HepG2 (cell line): ENCODE measurements at regions not wholly inside any gene's neighbourhood (a gene's known extent, or its start where the extent isn't known, plus 50 kb on each side); places are given as distances from the start of the nearest gene placed in this dataset.

Source experiments
- ATAC-seq: fragments of 200-7000 bp; cut with Tn5 transposase; 3 replicates; pipeline ENCODE4 v1.9.1; 2020; ENCODE audit warnings: mild to moderate bottlenecking, moderate library complexity
- BruUV-seq: library from RNA; stranded (reverse); fragments of 400-500 nt; replicated peaks from 2 replicates; lab custom pipeline; 2021; lab: Mats Ljungman, UMichigan
- CTCF ChIA-PET: fragments of 300-600 bp; formaldehyde crosslinking; extraction: SDS; loops from one replicate; lab custom pipeline; 2021; ENCODE audit warnings: low total read pairs, inconsistent platforms, low intra/inter-chr PET ratio; lab: Yijun Ruan, JAX
- POLR2A ChIA-PET: fragments of 350-600 bp; sonication (Branson Sonifier 250); formaldehyde crosslinking; loops from one replicate; lab custom pipeline; 2020; ENCODE audit warnings: antibody characterized with exemption, inconsistent platforms; lab: Yijun Ruan, JAX
- DNase-seq: peaks from one replicate; pipeline ENCODE4 v3.0.0-alpha.2; 2015; ENCODE audit warnings: low spot score
- FAIRE-seq: peaks from 3 replicates; lab custom pipeline; 2011; peaks lifted over from hg19 to GRCh38; lab: Jason Lieb, UNC
- H2AFZ ChIP-seq: one replicate; pipeline ENCODE4 v1.6.1; 2011; ENCODE audit warnings: low read length, inconsistent platforms
- H3K27ac ChIP-seq: fragments of 300-600 bp; 3 replicates; pipeline ENCODE4 v1.8.0; 2011; ENCODE audit warnings: mixed run types, mild to moderate bottlenecking, mixed read lengths, low read length, inconsistent platforms; ENCODE audit not compliant: insufficient read depth; ENCODE audit errors: extremely low read length
- H3K27me3 ChIP-seq, 2 experiments: fragments of 200-600 bp in 1 of 2; 2 replicates in 1 of 2; 3 replicates in 1 of 2; pipeline versions ENCODE4 v1.6.0 to v1.8.0; 2011; ENCODE audit warnings: low read length in 2 of 2, mild to moderate bottlenecking in 2 of 2, moderate library complexity in 2 of 2, inconsistent platforms in 1 of 2; ENCODE audit not compliant: insufficient read depth in 2 of 2, control insufficient read depth in 1 of 2
- H3K36me3 ChIP-seq, 2 experiments: fragments of 200-600 bp in 1 of 2; replicated peaks in 1 of 2; 2 replicates in 1 of 2; 3 replicates in 1 of 2; pipeline versions ENCODE4 v1.5.1 to v1.8.0; 2011; ENCODE audit warnings: low read length in 2 of 2, inconsistent platforms in 1 of 2; ENCODE audit not compliant: insufficient read depth in 2 of 2, control insufficient read depth in 1 of 2
- H3K4me1 ChIP-seq: 2 replicates; pipeline ENCODE4 v1.5.1; 2012; ENCODE audit warnings: low read length, inconsistent platforms; ENCODE audit not compliant: insufficient read depth
- H3K4me2 ChIP-seq: 2 replicates; pipeline ENCODE4 v1.6.0; 2011; ENCODE audit warnings: low read depth, low read length, inconsistent platforms
- H3K4me3 ChIP-seq, 3 experiments: fragments of 200-600 bp in 1 of 3; sonication (generic), shearing (Covaris generic) in 1 of 3; replicated peaks in 1 of 3; 2 replicates each; pipeline ENCODE4 v1.5.1; 2011 to 2016; ENCODE audit warnings: low read length in 3 of 3, inconsistent platforms in 2 of 3, low read depth in 2 of 3, mild to moderate bottlenecking in 2 of 3, control low read depth in 1 of 3, mixed read lengths in 1 of 3; ENCODE audit not compliant: insufficient read depth in 1 of 3
- H3K79me2 ChIP-seq: one replicate; pipeline ENCODE4 v1.6.1; 2011; ENCODE audit warnings: low read length, inconsistent platforms; ENCODE audit not compliant: insufficient read depth
- H3K9ac ChIP-seq: 2 replicates; pipeline ENCODE4 v1.6.0; 2011; ENCODE audit warnings: mild to moderate bottlenecking, low read depth, low read length, inconsistent platforms; ENCODE audit not compliant: insufficient read depth
- H3K9me3 ChIP-seq: 2 replicates; pipeline ENCODE4 v1.5.1; 2012; ENCODE audit warnings: mild to moderate bottlenecking, low read length
- H4K20me1 ChIP-seq: 2 replicates; pipeline ENCODE4 v1.6.0; 2011; ENCODE audit warnings: inconsistent platforms, mild to moderate bottlenecking, low read length, moderate library complexity; ENCODE audit not compliant: insufficient read depth
- AKAP8 ChIP-seq: sonication (generic); formaldehyde crosslinking; IDR thresholded peaks from 2 replicates; pipeline ENCODE4 v1.5.1; 2020; ENCODE audit warnings: mild to moderate bottlenecking, missing genetic modification reagents
- ATF4 ChIP-seq, 2 experiments: fragments of 450-650 bp in 1 of 2; sonication (generic) in 1 of 2; formaldehyde crosslinking; IDR thresholded peaks; 2 replicates each; pipeline versions ENCODE4 v1.5.0 to v1.8.0; 2020 to 2022; ENCODE audit warnings: mild to moderate bottlenecking in 1 of 2, missing genetic modification reagents in 1 of 2
- CCAR2 ChIP-seq: fragments of 200-400 bp; formaldehyde crosslinking; optimal IDR thresholded peaks from 2 replicates; pipeline ENCODE3; 2018; ENCODE audit warnings: low read depth, mild to moderate bottlenecking, low read length, moderate library complexity
- CEBPB ChIP-seq: IDR thresholded peaks from 2 replicates; pipeline ENCODE4 v1.6.1; 2011; ENCODE audit warnings: low read depth, low read length, improper control_type of control experiment, borderline replicate concordance
- CHCHD3 ChIP-seq: sonication (generic); formaldehyde crosslinking; IDR thresholded peaks from 2 replicates; pipeline ENCODE4 v1.8.0; 2022; ENCODE audit warnings: mild to moderate bottlenecking, missing genetic modification reagents, moderate library complexity
- FOXA3 ChIP-seq: IDR thresholded peaks from 2 replicates; pipeline ENCODE4 v1.6.1; 2016; ENCODE audit warnings: missing genetic modification reagents, missing compliant biosample characterization
- FOXP1 ChIP-seq, 2 experiments: fragments of 450-650 bp in 1 of 2; IDR thresholded peaks; 2 replicates each; pipeline ENCODE4 v1.6.1; 2017 to 2018; ENCODE audit warnings: antibody characterized with exemption in 1 of 2
- KMT2A ChIP-seq: sonication (generic); formaldehyde crosslinking; IDR thresholded peaks from 2 replicates; pipeline ENCODE4 v1.4.0; 2020; ENCODE audit warnings: missing genetic modification reagents
- MAF1 ChIP-seq: sonication (generic); formaldehyde crosslinking; IDR thresholded peaks from 2 replicates; pipeline ENCODE4 v1.5.0; 2020; ENCODE audit warnings: missing genetic modification reagents, borderline replicate concordance
- PLRG1 ChIP-seq: fragments of 450-650 bp; conservative IDR thresholded peaks from 2 replicates; pipeline ENCODE4 v1.6.1; 2016
- SRY ChIP-seq: sonication (generic); formaldehyde crosslinking; IDR thresholded peaks from 2 replicates; pipeline ENCODE4 v1.8.0; 2022; ENCODE audit warnings: mild to moderate bottlenecking, missing genetic modification reagents
- YEATS2 ChIP-seq: sonication (generic); formaldehyde crosslinking; IDR thresholded peaks from 2 replicates; pipeline ENCODE4 v1.4.0; 2020; ENCODE audit warnings: missing genetic modification reagents, borderline replicate concordance
- ZMAT3 ChIP-seq: sonication (generic); formaldehyde crosslinking; conservative IDR thresholded peaks from 2 replicates; pipeline ENCODE4 v1.7.0; 2021; ENCODE audit warnings: missing genetic modification reagents
- ZNF510 ChIP-seq: sonication (generic); formaldehyde crosslinking; IDR thresholded peaks from 2 replicates; pipeline ENCODE4 v1.4.0; 2020; ENCODE audit warnings: low read depth, mild to moderate bottlenecking, missing genetic modification reagents
- ZNF530 ChIP-seq: sonication (generic); formaldehyde crosslinking; IDR thresholded peaks from 2 replicates; pipeline ENCODE4 v1.5.0; 2020; ENCODE audit warnings: low read depth, mild to moderate bottlenecking, missing genetic modification reagents
- ZNF614 ChIP-seq: IDR thresholded peaks from 2 replicates; pipeline ENCODE4 v1.6.1; 2018; ENCODE audit warnings: missing biosample characterization, missing genetic modification reagents, inconsistent platforms, borderline replicate concordance
- ZNF629 ChIP-seq: sonication (generic); formaldehyde crosslinking; conservative IDR thresholded peaks from 2 replicates; pipeline ENCODE4 v1.5.0; 2020; ENCODE audit warnings: missing genetic modification reagents
- ZNF841 ChIP-seq: sonication (generic); formaldehyde crosslinking; IDR thresholded peaks from 2 replicates; pipeline ENCODE4 v1.8.1; 2023; ENCODE audit warnings: missing genetic modification reagents, borderline replicate concordance
- ZUFSP ChIP-seq: sonication (generic); formaldehyde crosslinking; IDR thresholded peaks from 2 replicates; pipeline ENCODE4 v1.9.0; 2021; ENCODE audit warnings: missing genetic modification reagents, mild to moderate bottlenecking, borderline replicate concordance
- WGBS: methylation state at CpG from one replicate; pipeline ENCODE4 v1.1.6; 2017; ENCODE audit warnings: low lambda C conversion rate; 5-methylcytosine and 5-hydroxymethylcytosine counted together
- in situ Hi-C: cut with HindIII; loops from 2 replicates; pipeline ENCODE4 v1.10.0; 2017; ENCODE audit warnings: low pct_unique_long_range_greater_than_20kb; ENCODE audit not compliant: extremely low pct_ligation_motif_present
- intact Hi-C: fragments of 100-400 bp; cut with micrococcal nuclease; formaldehyde crosslinking; loops from one replicate; pipeline ENCODE4 v1.10.0; 2022; ENCODE audit not compliant: unreplicated experiment
- TF ChIP-seq, protein P1 (sequence below): sonication (generic); formaldehyde crosslinking; IDR thresholded peaks from 2 replicates; pipeline ENCODE4 v1.9.0; 2021; ENCODE audit warnings: missing genetic modification reagents, borderline replicate concordance

GRCh38 chr13:103903790-103904189 lies 837.6 kb upstream of the SLC10A2 start:
- Histone ChIP-seq H3K4me2 (no peak overlapping the region), H3K4me3 (no peak overlapping the region), H2AFZ (no peak overlapping the region), H3K9ac (no peak overlapping the region), H3K36me3 (no peaks in the 10 kb centered on the region), H3K79me2 (no peaks in the 10 kb centered on the region), H3K27ac (no peak overlapping the region), H3K4me1 (no peaks in the 10 kb centered on the region)
- ATAC-seq (no peak), DNase-seq (no peak)
- CTCF ChIA-PET: no interaction called here
- whole genome bisulfite sequencing: 3% methylated on average over 4 of the region's 4 CpGs
- in situ Hi-C loops: no loop called here
- BruUV-seq: no TSS peak
- POLR2A ChIA-PET: no interaction called here
- TF ChIP-seq ZNF614 (CRISPR knock-in tag) (no peak), ZNF629 (CRISPR knock-in tag) (no peak), FOXP1 (IDR thresholded peaks at IDR 0.05) (no peak), FOXP1 (CRISPR knock-in tag; IDR thresholded peaks at IDR 0.05) (no peak), ZMAT3 (CRISPR knock-in tag) (no peak), CEBPB (no peak), SRY (CRISPR knock-in tag) (no peak), YEATS2 (CRISPR knock-in tag) (no peak), ZNF841 (CRISPR knock-in tag) (no peak), MAF1 (CRISPR knock-in tag) (no peak), KMT2A (CRISPR knock-in tag) (no peak), PLRG1 (no peak), ATF4 (CRISPR knock-in tag; IDR thresholded peaks at IDR 0.05) (no peak), FOXA3 (CRISPR knock-in tag) (no peak), CHCHD3 (CRISPR knock-in tag) (no peak), ZNF510 (CRISPR knock-in tag) (no peak), ZNF530 (CRISPR knock-in tag) (no peak), CCAR2 (no peak), ZUFSP (CRISPR knock-in tag) (no peak), AKAP8 (CRISPR knock-in tag) (no peak)
- TF ChIP-seq, protein P1, sequence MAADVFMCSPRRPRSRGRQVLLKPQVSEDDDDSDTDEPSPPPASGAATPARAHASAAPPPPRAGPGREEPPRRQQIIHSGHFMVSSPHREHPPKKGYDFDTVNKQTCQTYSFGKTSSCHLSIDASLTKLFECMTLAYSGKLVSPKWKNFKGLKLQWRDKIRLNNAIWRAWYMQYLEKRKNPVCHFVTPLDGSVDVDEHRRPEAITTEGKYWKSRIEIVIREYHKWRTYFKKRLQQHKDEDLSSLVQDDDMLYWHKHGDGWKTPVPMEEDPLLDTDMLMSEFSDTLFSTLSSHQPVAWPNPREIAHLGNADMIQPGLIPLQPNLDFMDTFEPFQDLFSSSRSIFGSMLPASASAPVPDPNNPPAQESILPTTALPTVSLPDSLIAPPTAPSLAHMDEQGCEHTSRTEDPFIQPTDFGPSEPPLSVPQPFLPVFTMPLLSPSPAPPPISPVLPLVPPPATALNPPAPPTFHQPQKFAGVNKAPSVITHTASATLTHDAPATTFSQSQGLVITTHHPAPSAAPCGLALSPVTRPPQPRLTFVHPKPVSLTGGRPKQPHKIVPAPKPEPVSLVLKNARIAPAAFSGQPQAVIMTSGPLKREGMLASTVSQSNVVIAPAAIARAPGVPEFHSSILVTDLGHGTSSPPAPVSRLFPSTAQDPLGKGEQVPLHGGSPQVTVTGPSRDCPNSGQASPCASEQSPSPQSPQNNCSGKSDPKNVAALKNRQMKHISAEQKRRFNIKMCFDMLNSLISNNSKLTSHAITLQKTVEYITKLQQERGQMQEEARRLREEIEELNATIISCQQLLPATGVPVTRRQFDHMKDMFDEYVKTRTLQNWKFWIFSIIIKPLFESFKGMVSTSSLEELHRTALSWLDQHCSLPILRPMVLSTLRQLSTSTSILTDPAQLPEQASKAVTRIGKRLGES (CRISPR knock-in tag): no peak
- TF ChIP-seq, all 625 proteins: peak for 0
- intact Hi-C loops: no loop called here
- no peaks in the 10 kb centered on the region for H4K20me1 ChIP-seq
- H3K27me3 ChIP-seq: no peaks in the 10 kb centered on the region; a peak in 1 of 5 replicates
- no peak for FAIRE-seq
- peaks cover 27% of the 10 kb centered on the region for H3K9me3 ChIP-seq
